HFFc6 (cell line): ENCODE measurements at regions not wholly inside any gene's neighbourhood (a gene's known extent, or its start where the extent isn't known, plus 50 kb on each side); places are given as distances from the start of the nearest gene placed in this dataset.

Experiments used
- DNase-seq: peaks from one replicate; pipeline ENCODE4 v3.0.0-alpha.2; 2018
- H3K27ac Mint-ChIP-seq: 2 replicates; pipeline ENCODE4 v1.8.0; 2020; ENCODE audit warnings: mild to moderate bottlenecking, mixed read lengths
- H3K27me3 Mint-ChIP-seq: 2 replicates; pipeline ENCODE4 v1.8.0; 2021; ENCODE audit warnings: mild to moderate bottlenecking, moderate library complexity, mixed read lengths; ENCODE audit not compliant: insufficient read depth
- H3K36me3 Mint-ChIP-seq: 2 replicates; pipeline ENCODE4 v1.8.0; 2021; ENCODE audit warnings: low read depth, mixed read lengths
- H3K4me1 Mint-ChIP-seq: 2 replicates; pipeline ENCODE4 v1.8.0; 2020; ENCODE audit warnings: low read depth, mixed read lengths
- H3K4me3 Mint-ChIP-seq: 2 replicates; pipeline ENCODE4 v1.8.0; 2020; ENCODE audit warnings: mild to moderate bottlenecking, moderate library complexity, mixed read lengths
- H3K9me3 Mint-ChIP-seq: 2 replicates; pipeline ENCODE4 v1.8.0; 2020; ENCODE audit warnings: mild to moderate bottlenecking, mixed read lengths
- CTCF ChIP-seq: fragments of 200-600 bp; sonication (generic); IDR thresholded peaks from 2 replicates; pipeline ENCODE4 v1.5.0; 2021; ENCODE audit warnings: antibody characterized with exemption, mild to moderate bottlenecking

GRCh38 chr13:50213526-50213925 lies 198.3 kb downstream of the KCNRG start:
- Mint-ChIP-seq H3K27ac (no peak overlapping the region), H3K9me3 (peaks cover 10% of the 10 kb centered on the region; the same call in 1 of the 2 replicates), H3K4me1 (peaks cover 7% of the 10 kb centered on the region), H3K27me3 (peaks cover 3% of the 10 kb centered on the region), H3K36me3 (no peaks in the 10 kb centered on the region), H3K4me3 (no peak overlapping the region)
- no peak for DNase-seq
- no peak for TF ChIP-seq CTCF

- peaks cover 10% of the 10 kb centered on the region; the same call in 1 of the 2 replicates for H3K9me3 Mint-ChIP-seq
- no peaks in the 10 kb centered on the region for H3K36me3 Mint-ChIP-seq
- H3K27me3 Mint-ChIP-seq = peaks cover 3% of the 10 kb centered on the region
- H3K27ac Mint-ChIP-seq = no peak overlapping the region
- no peak overlapping the region for H3K4me3 Mint-ChIP-seq
- no peaks in the 10 kb centered on the region for H3K4me1 Mint-ChIP-seq
- DNase-seq = no peak
- no peak for TF ChIP-seq CTCF
These were observed 199.3 kb downstream of the KCNRG start for GRCh38 chr13:50214514-50214913.

- H3K36me3 Mint-ChIP-seq = no peaks in the 10 kb centered on the region
- DNase-seq = no peak
- H3K27me3 Mint-ChIP-seq = peaks cover 3% of the 10 kb centered on the region
- H3K4me3 Mint-ChIP-seq = no peak overlapping the region
- H3K9me3 Mint-ChIP-seq = peaks cover 10% of the 10 kb centered on the region; the same call in 1 of the 2 replicates
- no peak for TF ChIP-seq CTCF
- H3K4me1 Mint-ChIP-seq = no peaks in the 10 kb centered on the region
- no peak overlapping the region for H3K27ac Mint-ChIP-seq
These were observed 200.2 kb downstream of the KCNRG start for GRCh38 chr13:50215399-50215798.

GRCh38 chr13:50219743-50220142 lies 204.5 kb downstream of the KCNRG start:
- no peak overlapping the region for H3K4me3 Mint-ChIP-seq
- H3K27me3 Mint-ChIP-seq = peaks cover 21% of the 10 kb centered on the region

GRCh38 chr13:50220938-50221337 lies 205.7 kb downstream of the KCNRG start:
- H3K27me3 Mint-ChIP-seq = peaks cover 21% of the 10 kb centered on the region
- no peak overlapping the region for H3K4me3 Mint-ChIP-seq
- DNase-seq = no peak
- H3K36me3 Mint-ChIP-seq = no peaks in the 10 kb centered on the region
- no peaks in the 10 kb centered on the region for H3K9me3 Mint-ChIP-seq
- H3K27ac Mint-ChIP-seq = no peak overlapping the region
- no peaks in the 10 kb centered on the region for H3K4me1 Mint-ChIP-seq
- no peak for TF ChIP-seq CTCF

More at GRCh38 chr13:50219743-50220142, 204.5 kb downstream of the KCNRG start:
- no peaks in the 10 kb centered on the region for H3K9me3 Mint-ChIP-seq
- H3K4me1 Mint-ChIP-seq = no peaks in the 10 kb centered on the region
- H3K27ac Mint-ChIP-seq = no peak overlapping the region
- no peak for DNase-seq
- no peaks in the 10 kb centered on the region for H3K36me3 Mint-ChIP-seq
- no peak for TF ChIP-seq CTCF
